NCI-H2107 treated with DMSO at 0.1 percent for 48 hours (cell line): ENCODE measurements at regions not wholly inside any gene's neighbourhood (a gene's known extent, or its start where the extent isn't known, plus 50 kb on each side); places are given as distances from the start of the nearest gene placed in this dataset.
A peak's percentile ranks its signal among the peaks of the same experiment; 100 is the strongest.

Source experiments
- DNase-seq: peaks from one replicate; lab custom pipeline; 2025; ENCODE audit not compliant: unreplicated experiment; lab: John Stamatoyannopoulos, UW

DNA sequence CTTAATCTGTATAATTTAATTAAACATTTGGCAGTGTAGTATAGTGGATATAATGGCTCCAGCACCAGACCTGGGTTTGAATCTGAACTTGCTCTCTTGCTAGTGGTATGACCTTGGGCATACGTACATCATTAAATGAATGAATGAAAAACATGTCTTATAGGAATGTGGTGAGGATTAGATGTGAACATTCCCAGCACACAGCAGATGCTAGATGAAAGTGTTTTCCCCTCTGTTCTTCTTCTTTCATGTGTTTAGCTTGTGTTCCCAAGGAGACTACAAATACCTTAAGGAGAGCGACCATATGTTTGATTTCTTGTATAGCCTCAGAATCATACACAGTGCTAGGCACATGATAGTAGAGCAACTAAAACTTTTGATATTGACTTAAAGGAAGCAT, 56.5 kb downstream of the CT47B1 start:
- DNase-seq: no peak

DNA sequence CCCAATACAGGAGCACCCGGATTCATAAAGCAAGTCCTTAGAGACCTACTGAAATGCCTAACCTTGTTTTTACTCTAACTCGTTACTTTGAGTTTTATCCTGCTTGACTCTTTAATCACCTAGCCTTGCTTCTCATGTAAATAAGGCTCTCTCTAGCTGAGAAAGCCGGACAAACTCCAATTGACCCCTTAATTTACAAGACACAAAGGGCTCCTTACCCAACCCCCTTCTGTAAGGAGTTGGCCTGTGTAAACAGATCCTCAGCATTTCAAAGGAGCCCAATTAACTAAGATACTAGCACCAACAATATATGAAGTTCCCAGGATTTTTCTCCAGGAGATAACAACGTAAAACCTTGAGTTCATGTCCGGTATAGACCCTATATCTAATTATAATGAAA, 61.7 kb downstream of the CT47B1 start:
- DNase-seq: no peak

DNA sequence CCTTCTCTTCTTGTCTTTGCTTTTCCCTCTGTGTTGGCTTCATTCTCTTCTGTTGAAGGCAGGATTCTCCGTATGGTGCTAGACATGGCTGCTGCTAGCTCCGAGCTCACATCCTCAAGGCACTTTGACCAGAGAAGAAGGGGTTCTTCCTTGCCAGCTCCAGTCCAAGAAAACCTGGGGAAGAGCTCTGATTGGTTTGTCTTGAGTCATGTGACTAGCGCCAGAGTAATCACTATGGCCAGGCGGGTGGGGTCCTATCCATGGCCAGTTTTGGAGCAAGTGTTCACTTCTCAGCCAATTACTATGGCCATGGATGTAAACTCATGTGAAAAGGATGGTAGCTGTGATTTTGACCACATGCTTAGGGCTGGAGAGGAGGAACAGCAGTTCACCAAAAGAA, 74.2 kb downstream of the CT47B1 start:
- DNase-seq: no peak

- DNase-seq: no peak
Observed at GRCh38 chrX:120797188-120797851, 78.3 kb downstream of the CT47B1 start.

- no peak for DNase-seq
Observed at GRCh38 chrX:120795301-120795700, 80.4 kb downstream of the CT47B1 start.

DNA sequence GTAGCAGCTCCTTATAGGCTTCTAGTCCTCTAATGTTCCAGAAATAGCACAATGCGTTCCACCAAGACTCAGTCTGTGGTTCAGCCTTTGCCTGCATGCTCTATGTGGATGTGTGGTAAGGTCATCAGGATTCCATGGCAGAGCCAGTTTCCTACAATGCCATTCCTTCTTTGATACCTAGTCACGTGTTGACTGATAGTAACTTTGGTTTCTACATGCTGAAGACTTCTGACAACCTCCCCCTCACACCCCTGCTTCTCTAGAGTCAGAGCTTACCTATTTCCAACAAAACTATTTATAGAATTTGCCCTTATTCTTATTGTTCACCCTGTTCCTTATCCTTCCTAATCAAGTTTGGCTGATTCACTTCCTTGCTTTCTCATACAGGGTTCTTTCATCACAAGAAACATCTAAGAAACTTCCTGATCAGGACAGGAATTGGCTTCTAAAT, 81.1 kb downstream of the CT47B1 start:
- DNase-seq: no peak

DNA sequence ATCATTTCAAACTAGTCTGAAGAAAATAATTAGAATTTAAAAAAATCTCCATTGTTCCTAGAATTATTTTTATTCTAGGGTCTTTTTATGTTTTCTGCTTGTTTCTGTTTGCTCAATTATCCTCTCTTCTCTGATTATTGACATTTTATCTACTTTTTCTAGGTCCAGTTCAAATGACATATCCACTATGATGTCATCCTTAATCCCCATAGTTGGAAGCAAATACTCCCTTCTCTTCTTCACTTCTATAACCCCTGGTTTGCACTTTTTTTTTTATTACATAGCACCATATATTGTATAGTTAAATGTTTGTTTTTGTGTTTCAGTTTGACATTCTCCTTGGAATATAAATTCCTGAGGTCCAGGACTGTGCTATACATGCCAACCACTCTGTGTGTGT, 82.6 kb downstream of the CT47B1 start:
- no peak for DNase-seq

- DNase-seq: no peak
Observed at GRCh38 chrX:120791013-120791643, 84.5 kb downstream of the CT47B1 start.

DNA sequence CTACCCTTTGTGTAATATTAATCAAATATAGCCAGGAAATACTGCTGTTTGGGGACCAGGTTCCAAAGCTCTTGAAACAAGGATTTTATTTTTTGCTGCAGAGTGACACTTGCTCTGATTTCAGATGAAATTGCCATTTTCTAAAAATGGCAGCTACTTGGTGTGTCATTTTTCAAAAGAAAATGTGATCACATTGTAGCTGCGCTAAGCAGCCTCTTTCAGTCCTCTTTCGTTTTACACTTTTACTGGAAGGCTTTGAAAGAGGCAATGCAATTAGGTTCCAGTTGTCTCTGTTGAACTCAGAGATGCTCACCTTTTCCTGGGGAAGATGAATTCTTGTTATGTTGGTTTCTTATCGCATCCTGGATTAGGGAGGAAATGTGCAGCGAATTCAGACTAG, 85.1 kb downstream of the CT47B1 start:
- DNase-seq: no peak

DNA sequence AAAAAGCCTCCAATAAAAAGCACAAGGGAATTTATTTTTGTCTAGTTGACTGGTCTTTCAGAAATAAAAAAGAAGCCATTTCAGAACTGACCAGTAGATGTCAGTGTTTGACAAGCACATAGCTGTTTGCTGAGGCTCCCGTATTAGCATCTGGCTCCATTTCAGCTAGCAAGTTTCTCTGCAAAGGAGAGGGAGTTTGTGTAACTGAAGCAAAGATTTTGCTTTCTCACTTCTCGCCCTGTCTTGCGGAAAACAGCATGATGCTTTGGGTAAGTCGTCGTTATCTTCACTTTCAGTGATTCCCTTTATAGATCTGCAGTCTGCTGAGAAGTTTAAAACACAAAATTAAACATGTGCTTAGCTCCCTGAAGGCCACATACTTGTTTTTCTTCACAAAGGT, 85.5 kb downstream of the CT47B1 start:
- DNase-seq: peak; percentile 48

DNA sequence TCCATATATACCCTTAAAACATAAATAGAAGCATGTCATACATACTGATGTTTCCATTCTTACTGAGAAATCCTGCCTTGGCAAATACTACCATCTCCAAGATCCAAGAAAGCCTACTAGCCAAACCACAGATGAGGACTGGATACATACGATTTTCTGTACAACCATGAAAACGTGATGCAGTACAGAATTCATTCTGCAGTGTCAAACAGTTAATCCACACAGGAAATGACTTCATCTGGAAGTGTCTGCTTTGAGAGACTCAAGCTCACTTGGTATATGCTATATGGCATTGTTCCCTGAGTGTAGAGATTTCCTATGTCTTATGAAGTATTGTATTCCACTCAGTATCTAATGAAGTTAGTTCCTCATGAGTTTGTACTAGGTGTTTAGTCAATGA, 94.3 kb downstream of the CT47B1 start:
- DNase-seq: no peak

- no peak for DNase-seq
Observed at GRCh38 chrX:120775959-120776358, 99.7 kb downstream of the CT47B1 start.

- no peak for DNase-seq
Observed at GRCh38 chrX:120774606-120775005, 101.1 kb downstream of the CT47B1 start.

DNA sequence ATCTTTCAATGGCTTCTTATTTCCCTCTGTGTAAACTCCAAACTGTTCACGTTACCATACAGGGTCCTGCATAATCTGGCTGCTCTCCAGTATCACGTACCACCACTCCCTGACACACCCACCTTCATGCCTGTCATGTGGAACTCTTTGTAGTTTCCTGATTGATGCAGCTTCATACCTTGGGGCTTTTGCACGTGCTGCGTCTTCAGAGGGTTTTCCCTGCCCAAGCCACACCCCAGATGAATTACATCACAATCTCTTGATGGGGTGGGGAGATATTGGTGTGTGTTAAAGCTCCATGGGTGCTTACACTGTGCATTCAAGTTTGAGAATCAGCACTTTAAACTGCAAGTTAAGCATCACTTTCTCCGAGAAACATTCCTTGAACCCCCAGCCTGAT, 101.9 kb downstream of the CT47B1 start:
- no peak for DNase-seq

- DNase-seq: peak; percentile 31
Observed at GRCh38 chrX:120769576-120770341, 105.9 kb downstream of the CT47B1 start.

DNA sequence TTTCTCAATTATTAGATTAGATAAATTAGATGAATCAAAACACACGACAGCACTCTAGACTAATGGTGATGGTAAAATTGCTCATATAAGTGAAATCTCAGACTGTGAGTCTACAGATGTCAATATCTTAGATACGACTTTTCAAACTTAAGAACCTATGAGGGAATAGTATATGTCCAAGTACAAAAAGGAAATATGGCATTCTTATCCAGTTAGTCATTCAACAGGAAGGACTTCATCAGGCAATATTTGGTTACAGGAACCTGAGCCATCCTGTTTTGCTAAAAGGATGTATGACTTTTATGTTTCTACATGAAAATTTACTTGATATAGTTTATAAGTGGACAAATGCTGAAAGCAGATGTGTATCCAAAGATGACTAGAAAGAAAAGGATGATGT, 107.0 kb downstream of the CT47B1 start:
- DNase-seq: no peak

DNA sequence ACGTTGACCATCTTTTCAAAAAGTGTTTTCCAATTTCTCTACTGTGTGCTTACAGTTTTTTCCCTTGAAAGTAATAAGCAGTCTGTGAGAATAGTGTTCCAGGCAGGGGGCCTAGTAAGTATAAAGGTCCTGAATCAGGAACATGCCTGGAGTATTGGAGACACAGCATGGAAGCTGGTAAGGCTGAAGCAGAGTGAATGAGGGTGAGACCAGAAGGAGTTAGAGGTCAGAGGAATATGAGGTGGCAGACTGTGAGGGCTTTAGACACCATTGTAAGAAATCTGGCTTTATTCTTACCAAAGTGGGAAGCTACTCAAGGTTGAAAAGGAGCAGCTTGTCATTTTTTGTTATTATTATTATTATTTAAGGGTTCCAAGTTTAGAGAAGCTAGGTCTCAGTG, 107.4 kb downstream of the CT47B1 start:
- DNase-seq: no peak

- no peak for DNase-seq
Observed at GRCh38 chrX:120763269-120763668, 112.4 kb downstream of the CT47B1 start.

GRCh38 chrX:120761810-120762209, 113.9 kb downstream of the CT47B1 start:
- DNase-seq: no peak

DNA sequence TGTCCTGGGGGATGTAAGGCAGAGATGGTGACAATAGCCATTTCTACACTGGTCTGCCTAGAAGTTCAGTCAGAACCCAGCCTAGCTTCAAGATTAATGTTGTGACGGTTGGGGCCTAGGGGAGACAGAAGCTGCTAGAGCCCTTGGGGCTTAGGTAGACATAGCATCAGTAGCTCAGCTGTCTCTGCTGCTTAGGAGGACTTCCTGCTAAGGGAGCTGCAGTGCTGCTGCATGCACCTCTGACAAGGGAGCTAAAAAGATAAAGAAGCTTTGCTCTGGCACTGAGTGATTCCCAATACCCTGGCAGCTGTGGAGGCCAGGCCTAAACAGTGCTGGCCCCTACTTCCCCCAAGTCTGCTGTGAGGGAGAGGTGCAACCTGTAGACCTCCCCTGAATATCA, 116.0 kb downstream of the CT47B1 start:
- DNase-seq: no peak

DNA sequence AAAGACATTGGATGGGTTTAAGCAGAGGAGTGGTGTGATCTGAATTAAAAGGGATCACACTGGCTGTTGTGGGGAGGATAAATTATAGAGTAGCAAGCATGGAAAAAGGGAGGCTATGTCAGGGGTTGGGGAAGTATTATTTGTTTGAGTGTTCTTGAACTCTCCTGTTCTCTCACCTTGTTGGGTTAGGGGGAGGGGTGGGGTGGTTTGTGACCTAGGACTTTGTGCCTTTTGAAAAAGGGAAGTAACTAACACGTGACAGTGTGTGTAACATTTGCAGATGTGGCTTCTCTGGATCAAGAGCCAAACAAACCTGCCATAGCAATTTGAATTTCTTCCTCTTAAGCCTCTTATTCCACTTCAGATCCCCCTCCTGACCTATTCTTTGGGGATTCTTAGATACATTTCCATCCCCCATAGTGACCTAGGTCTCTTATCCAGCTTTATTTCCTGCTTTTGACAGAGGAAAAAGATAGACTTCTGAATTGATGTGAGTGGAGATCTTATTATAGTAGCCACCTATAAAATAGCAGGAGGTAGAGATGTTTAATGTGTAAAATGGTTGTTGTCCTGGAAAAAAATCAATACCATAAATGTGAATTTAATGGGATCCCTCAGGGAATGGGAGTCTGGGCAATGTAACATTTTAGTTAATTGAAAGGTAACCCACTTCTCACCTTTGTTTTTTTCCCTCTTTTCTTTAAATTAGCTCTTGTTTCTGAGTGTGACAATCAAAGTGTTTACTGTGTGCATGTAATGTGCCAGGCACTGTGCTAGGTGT, 120.4 kb downstream of the CT47B1 start:
- DNase-seq: peak; percentile 34
